ENCODE measurements at regions not wholly inside any gene's neighbourhood (a gene's known extent, or its start where the extent isn't known, plus 50 kb on each side); places are given as distances from the start of the nearest gene placed in this dataset.

DNA sequence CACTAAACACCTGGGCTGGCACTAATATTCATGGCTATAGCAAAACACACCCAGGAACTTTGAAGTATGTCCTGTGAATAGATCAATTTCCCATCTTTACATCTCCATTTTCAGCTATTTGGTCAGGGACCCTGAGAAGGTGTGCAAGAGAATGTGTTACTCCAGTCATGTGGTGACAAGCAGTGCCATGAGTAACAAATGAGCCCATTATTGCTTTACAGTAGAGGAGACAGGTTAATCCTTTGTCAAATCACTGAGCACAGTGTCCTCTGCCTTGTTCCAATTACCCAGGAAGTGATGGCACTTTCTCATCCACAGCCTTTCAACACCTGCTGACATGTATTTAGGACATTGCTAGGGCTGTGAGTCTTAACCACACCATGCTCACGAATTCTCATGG, 664.8 kb upstream of the API5 start:
- Histone ChIP-seq H3K4me3 (ENCODE audit: low read length) (no peak overlapping the region), H3K4me1 (ENCODE audit: control insufficient read depth, insufficient read depth, low read length) (peaks cover 4% of the 10 kb centered on the region), H3K36me3 (ENCODE audit: control insufficient read depth, insufficient read depth, low read length) (no peaks in the 10 kb centered on the region), H3K27me3 (ENCODE audit: control insufficient read depth, insufficient read depth, low read length, poor library complexity, severe bottlenecking) (no peaks in the 10 kb centered on the region), H3K27ac (ENCODE audit: low read depth, low read length) (no peak overlapping the region), H3K9ac (ENCODE audit: extremely low read depth, low read length, poor library complexity, severe bottlenecking) (no peak overlapping the region), H3K9me3 (ENCODE audit: control insufficient read depth, low read length) (no peaks in the 10 kb centered on the region)
- peaks cover 45% of the 10 kb centered on the region for H3K4me1 Mint-ChIP-seq
- H3K27ac Mint-ChIP-seq: no peak overlapping the region
- DNase-seq: no peak
- TF ChIP-seq CTCF (conservative IDR thresholded peaks at IDR 0.05): no peak
- H3K36me3 Mint-ChIP-seq (ENCODE audit: low read depth): no peaks in the 10 kb centered on the region
- WGBS, 2 experiments (ENCODE audit: insufficient coverage in 1 of 2, insufficient read length in 1 of 2): 84 to 100% methylated on average over 1 of the region's 1 CpG
- no peak overlapping the region for H3K4me3 Mint-ChIP-seq
- no peaks in the 10 kb centered on the region for H3K9me3 Mint-ChIP-seq
- H3K27me3 Mint-ChIP-seq (ENCODE audit: insufficient read depth): peaks cover 33% of the 10 kb centered on the region

GRCh38 chr11:42647993-42648392, 663.8 kb upstream of the API5 start:
- Mint-ChIP-seq H3K4me3 (no peak overlapping the region), H3K36me3 (ENCODE audit: low read depth) (no peaks in the 10 kb centered on the region), H3K27ac (no peak overlapping the region), H3K27me3 (ENCODE audit: insufficient read depth) (peaks cover 29% of the 10 kb centered on the region), H3K9me3 (no peaks in the 10 kb centered on the region), H3K4me1 (peaks cover 40% of the 10 kb centered on the region)
- no peak overlapping the region for H3K9ac ChIP-seq (ENCODE audit: extremely low read depth, low read length, poor library complexity, severe bottlenecking)
- 93 to 95% methylated on average over 3 of the region's 3 CpGs for WGBS, 2 experiments (ENCODE audit: insufficient coverage in 1 of 2, insufficient read length in 1 of 2)
- no peak overlapping the region for H3K4me3 ChIP-seq (ENCODE audit: low read length)
- peaks cover 4% of the 10 kb centered on the region for H3K4me1 ChIP-seq (ENCODE audit: control insufficient read depth, insufficient read depth, low read length)
- no peaks in the 10 kb centered on the region for H3K27me3 ChIP-seq (ENCODE audit: control insufficient read depth, insufficient read depth, low read length, poor library complexity, severe bottlenecking)
- H3K36me3 ChIP-seq (ENCODE audit: control insufficient read depth, insufficient read depth, low read length): no peaks in the 10 kb centered on the region
- TF ChIP-seq CTCF (conservative IDR thresholded peaks at IDR 0.05): no peak
- no peak overlapping the region for H3K27ac ChIP-seq (ENCODE audit: low read depth, low read length)
- DNase-seq: no peak
- H3K9me3 ChIP-seq (ENCODE audit: control insufficient read depth, low read length): no peaks in the 10 kb centered on the region

GRCh38 chr11:42651621-42652020, 660.2 kb upstream of the API5 start:
- H3K9me3 Mint-ChIP-seq: peaks cover 2% of the 10 kb centered on the region

More at GRCh38 chr11:42651621-42652020, 660.2 kb upstream of the API5 start:
- no peak for DNase-seq
- no peak overlapping the region for H3K9ac ChIP-seq (ENCODE audit: extremely low read depth, low read length, poor library complexity, severe bottlenecking)
- Mint-ChIP-seq H3K27me3 (ENCODE audit: insufficient read depth) (peaks cover 41% of the 10 kb centered on the region), H3K36me3 (ENCODE audit: low read depth) (no peaks in the 10 kb centered on the region), H3K4me1 (peaks cover 26% of the 10 kb centered on the region), H3K4me3 (no peak overlapping the region), H3K27ac (no peak overlapping the region)
- TF ChIP-seq CTCF (conservative IDR thresholded peaks at IDR 0.05): no peak
- no peak overlapping the region for H3K27ac ChIP-seq (ENCODE audit: low read depth, low read length)
- peaks cover 12% of the 10 kb centered on the region for H3K27me3 ChIP-seq (ENCODE audit: control insufficient read depth, insufficient read depth, low read length, poor library complexity, severe bottlenecking)
- H3K9me3 ChIP-seq (ENCODE audit: control insufficient read depth, low read length): no peaks in the 10 kb centered on the region
- H3K4me3 ChIP-seq (ENCODE audit: low read length): no peak overlapping the region
- H3K4me1 ChIP-seq (ENCODE audit: control insufficient read depth, insufficient read depth, low read length): peaks cover 4% of the 10 kb centered on the region
- H3K36me3 ChIP-seq (ENCODE audit: control insufficient read depth, insufficient read depth, low read length): no peaks in the 10 kb centered on the region
